Stimulated activated CD8-positive, alpha-beta memory T cell treated with anti-CD3 and anti-CD28 coated beads, Interleukin-4, amount 100 ng/mL, for 48 hours (primary cell): ENCODE measurements at regions not wholly inside any gene's neighbourhood (a gene's known extent, or its start where the extent isn't known, plus 50 kb on each side); places are given as distances from the start of the nearest gene placed in this dataset.

ENCODE experiments used
- DNase-seq: peaks from one replicate; pipeline ENCODE4 v3.0.0-alpha.2; 2020

DNA sequence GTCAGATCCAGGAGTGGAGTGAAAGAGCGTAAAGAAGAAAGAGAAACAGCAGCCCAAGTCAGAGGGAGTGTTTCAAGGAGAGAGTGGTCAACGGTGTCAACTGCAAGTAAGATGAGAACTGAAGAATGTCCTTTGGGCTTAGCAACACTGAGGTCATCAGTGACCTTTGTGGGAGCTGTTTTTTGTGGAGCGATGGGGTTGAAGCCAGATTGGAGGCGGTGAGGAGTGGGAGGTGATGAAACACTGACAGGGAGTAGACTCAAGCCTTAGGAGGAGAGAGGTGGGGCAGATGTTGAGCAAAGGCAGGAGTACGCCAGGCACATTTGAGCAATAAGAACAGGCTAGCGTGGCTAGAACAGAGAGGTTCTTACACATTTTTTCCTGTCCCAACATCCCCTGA lies 103.7 kb upstream of the GNAO1 start:
- DNase-seq, result no peak

DNA sequence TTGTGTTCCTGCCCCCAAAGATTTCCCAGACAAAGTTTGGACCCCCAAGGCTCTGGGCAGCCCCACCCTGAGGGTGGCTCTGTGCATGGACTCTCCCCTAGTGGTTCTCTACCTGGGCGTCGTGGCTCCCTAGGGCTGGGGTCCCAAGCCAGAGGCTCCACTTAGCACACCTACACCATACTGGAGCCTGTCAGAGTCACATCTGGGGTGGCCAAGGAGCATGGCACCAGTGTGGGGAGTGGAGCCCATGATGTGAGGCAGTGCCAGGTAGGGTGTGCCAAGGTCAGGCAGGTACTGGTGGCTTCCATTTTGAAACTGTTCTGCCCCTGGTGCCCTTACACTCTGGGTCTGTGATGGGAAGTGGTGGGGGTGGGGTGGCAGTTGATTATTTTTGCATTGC lies 109.9 kb upstream of the GNAO1 start:
- no peak for DNase-seq

DNA sequence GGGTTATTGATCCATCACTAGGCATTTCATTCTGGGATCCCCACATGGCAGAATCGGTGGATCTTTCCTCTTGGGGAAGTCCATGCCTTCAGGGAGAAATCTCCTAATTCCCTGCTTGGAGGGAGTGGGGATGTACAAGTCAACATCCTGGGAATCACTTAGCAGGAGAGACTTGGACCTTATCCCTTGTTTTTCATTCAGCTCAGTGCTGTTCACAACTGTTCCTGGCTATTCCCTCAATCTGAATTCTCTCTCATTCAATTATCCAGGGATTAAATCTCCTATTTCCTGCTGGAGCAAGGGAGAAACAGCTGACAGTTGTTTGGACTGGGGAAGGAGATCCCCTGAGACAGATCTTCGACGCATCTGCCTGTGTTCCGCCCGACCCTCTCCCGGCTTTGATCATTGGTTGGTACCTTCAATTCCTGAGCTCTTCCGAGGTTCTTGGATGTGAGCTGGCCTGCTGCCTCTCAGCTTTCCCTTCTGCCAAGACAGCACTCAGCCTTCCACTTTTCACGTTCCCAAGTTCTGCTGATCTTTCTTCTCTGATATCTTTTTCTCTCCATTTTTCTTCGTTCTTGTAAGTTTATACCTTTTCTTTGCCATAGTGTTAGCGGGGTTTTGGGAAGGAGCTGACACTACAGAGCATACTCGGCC lies 115.4 kb upstream of the GNAO1 start:
- DNase-seq, result no peak

DNA sequence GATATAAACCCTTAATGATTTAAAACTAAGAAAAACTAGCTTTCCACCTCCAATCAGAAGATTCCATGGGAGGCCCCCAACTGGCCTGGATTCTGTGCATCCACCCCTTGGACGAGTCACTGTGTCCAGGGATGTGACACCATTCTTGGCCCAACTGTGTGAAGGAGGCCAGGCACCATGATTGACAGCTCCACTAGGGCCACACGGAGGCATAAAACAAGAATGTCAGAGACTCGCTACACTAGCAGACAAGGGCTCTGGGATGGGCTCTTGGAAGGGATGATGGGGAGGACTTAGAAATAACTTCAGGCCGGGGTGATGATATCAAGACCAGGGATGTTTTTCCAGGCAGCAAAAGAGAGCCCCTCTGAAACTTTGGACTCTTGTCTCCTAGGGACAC lies 117.8 kb upstream of the GNAO1 start:
- no peak for DNase-seq

DNA sequence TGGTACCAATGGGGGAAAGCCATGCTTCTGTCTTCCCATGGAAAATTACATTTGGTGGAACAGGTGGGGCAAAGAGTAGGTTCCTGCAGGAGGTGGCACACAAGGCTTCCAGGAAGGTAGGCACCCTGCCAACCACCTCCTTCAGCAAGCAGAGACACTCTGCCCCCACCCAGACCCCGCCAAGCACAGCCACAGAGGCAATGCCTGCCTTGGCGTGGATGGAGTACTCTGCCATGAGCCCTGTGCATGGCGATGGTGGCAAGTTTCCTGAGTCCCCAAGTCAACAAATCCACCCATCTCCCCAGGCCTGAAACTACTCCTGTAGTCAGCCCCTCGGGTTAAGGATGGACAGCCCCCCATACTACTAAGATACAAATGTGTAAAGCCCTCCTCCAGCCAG lies 119.2 kb upstream of the GNAO1 start:
- no peak for DNase-seq

DNA sequence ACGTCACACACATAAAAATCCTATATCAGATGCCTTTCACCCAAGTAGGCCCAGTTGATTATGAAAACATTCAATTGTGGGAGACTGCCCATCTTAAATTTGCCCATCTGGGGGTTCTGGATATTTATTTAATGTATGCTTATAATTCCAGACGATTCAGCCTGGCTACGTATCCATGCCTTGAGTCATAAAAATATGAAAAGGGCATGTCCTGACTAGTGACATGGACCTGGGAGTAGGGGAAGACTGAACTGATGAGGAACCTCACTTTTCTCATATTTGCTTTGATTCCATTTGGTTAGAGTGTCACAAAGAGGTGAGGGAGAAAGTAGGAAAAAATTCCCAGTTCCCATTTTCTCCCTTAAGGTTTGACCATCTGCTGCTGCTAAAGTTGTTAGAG lies 122.5 kb upstream of the GNAO1 start:
- no peak for DNase-seq

DNA sequence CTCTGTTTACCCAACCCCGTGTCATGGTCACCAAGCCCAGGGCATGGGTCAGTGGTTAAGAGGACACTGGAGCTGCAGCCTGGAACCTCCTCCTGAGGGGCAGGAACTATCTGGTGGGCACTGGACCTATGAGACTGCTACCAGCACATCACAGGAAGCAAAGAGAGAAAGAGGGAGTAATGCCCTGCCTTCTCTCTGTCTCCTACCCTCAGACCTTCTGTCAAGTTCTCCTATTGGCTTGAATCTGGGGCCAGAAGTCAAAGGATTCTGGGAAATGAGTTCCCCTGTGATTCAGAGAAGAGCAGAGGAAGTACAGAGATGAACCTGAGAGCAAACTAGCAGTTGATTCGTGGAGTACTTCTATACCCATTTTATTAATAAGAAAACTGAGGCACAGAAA lies 123.0 kb upstream of the GNAO1 start:
- DNase-seq, result no peak

DNA sequence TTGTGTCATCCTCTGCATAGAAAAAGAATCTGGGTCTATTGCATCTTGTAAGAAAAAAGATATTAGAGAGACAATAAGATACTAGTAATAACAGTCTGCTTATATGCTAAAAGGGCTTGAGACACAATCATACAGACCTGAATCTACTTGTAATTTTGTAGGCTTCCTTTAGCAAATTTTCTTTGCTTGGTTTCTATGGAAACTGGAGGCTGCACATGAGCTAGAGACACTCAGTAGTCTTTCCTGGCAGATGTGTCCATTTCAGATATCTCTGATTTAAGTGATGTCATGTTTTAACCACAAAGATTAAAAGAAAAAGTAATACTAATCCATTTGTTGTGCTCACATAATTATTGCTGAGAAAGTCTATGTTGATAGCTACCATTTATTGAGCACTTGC lies 123.9 kb upstream of the GNAO1 start:
- no peak for DNase-seq

DNA sequence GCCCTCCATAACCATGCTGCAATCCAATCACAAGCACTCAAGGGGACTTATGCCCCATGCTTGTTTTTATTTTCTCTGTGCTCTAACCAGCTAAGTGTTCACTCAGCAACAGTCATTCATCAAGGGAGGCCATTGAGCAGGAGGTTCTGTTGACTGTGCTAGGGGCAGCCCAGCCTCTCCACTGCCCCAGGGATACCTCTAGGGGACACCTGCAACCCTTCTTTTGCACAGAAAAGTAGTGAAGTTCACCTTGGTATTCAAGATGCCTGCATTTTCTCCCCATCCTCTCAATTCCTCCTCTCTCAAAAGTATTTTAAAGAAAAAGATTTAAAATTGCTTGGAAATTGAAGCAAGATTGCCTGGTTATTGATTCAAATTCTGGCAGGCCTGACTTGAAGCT lies 124.7 kb upstream of the GNAO1 start:
- no peak for DNase-seq

DNA sequence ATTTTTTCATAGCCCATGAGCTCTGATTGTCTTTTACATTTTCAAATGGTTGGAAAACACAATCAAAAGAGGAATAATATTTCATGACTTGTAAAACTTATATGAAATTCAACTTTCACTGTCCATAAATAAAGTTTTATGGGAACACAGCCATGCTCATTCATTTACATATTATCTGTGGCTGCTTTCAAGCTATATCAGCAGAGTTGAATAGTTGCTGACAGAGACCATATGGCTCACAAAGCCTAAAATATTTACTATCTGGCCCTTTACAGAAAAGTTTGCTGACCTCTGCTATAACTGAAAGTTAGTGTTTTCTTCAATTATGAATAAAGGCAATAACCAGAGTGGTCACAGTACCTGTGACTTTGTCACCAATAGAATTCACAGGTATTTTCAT lies 128.2 kb upstream of the GNAO1 start:
- no peak for DNase-seq

DNA sequence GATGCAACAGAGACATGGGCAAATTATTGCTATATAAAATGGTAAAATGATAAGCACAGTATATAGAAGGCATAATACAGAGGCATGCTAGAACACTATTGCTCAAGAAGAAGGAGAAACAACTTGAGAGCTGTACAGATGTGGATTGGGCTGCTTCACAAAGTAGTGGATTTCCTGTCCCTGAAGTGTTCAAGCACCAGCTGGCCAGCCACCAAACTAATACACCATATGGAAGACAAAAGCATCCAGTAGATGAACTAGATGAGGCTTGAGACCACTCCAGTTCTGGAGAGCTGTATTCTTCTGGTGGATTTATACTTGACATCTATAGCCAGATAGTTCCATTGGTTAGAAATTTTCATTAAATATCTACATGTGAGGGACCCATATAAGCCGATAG lies 134.1 kb upstream of the GNAO1 start:
- no peak for DNase-seq

DNA sequence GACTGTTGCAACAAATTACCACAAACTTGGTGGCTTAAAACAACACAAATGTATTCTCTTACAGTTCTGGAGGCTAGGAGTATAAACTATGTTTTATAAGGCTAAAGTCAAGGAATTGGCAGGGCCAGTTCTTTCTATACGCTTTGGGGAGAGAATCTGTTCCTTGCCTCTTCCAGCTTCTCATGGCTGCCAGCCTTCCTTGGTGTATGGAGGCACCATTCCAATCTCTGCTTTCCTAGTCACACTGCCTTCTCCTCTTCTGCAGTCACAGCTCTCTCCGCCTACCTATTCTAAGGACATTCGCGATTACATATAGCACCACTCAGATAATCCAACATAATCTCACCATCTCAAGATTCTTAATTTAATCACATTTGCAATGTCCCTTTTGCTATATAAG lies 140.4 kb upstream of the GNAO1 start:
- no peak for DNase-seq

DNA sequence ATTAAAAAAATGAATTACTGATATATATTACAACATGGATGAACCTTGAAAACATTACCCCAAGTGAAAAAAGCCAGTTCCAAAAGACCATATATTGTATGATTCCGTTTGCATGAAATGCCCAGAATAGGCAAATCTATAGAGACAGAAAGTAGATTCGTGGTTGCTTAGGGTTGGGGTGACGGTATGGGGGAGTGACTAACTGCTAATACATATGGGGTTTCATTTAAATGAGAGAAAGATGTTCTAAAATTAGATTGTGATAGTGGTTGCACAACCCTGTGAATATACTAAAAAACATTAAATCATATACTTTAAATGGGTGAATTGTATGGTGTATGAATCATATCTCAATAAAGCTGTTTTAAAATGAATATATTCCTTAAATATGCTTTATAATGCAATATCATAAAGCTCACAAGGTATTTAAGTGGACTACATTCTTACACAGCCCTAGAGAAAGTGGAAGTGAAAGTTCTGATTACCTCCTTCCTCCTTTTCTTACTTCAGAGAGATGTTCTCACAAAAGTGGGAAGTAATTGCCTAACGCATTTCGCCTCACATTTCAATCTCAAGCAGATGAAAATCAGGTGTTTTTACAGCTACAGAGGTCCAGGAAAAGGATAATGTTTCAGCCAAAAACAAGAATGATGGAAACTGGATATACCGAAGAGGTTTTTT lies 142.7 kb upstream of the GNAO1 start:
- no peak for DNase-seq

DNA sequence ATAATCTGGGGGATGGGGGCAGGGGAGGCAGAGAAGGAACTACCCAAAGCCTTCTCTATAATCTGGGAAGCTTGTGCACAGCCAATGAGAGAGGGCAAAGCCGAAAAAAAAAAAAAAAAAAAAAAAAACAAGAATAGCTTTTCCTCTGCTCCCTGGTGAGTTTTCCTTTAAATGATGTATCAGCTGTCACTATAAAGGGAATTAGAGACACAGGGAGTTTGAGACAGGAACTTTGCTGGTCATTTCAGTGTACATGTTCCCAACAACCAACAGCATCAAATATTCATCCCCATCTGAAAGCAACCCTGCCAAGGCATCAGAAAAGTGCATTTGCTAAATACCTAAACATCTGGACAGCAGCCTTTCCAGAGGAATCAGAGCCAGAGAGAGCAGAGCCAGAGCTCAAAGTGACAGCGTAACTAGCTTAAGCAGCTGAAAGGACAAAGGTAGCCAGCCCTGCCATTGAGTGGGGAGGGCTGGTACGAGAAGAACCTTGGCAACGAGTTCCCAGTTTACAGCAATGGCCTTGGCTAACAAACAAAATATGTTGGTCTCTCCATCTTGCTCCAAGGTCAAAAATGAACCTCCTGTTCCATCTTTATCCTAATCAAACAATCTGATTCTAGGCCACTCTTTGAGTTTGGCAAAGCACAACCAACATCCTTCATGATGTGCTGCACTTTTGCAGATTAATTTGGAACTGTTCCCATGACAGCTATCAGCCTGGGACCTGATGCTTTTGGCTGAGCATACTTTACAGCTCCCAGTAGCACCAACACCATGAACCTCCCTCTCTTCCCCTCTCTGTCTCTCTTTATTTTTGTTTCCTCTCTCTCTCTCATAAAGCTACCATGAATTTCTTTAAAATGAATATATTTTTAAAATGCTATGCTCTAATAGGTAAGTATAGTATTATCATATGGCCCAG lies 143.7 kb upstream of the GNAO1 start:
- no peak for DNase-seq

DNA sequence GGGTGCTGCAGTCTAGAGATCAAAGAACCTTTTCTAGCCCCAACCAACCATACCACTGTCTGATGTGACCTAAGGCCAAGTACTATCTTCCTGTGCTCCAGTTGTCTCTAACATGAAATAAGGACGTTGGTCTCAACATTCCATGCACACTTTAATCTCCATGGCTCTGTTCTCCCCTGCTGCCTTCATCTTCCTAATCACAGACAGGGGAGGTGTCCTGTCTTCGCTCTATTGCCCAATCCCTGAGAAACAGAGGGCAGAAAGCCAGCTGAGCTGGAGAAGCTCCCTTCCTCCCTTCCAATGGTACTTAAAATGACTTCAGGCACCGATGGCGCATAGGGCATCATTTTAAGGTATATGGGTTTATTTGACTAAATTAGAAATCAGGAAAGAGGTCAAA lies 148.9 kb upstream of the GNAO1 start:
- DNase-seq, result no peak

DNA sequence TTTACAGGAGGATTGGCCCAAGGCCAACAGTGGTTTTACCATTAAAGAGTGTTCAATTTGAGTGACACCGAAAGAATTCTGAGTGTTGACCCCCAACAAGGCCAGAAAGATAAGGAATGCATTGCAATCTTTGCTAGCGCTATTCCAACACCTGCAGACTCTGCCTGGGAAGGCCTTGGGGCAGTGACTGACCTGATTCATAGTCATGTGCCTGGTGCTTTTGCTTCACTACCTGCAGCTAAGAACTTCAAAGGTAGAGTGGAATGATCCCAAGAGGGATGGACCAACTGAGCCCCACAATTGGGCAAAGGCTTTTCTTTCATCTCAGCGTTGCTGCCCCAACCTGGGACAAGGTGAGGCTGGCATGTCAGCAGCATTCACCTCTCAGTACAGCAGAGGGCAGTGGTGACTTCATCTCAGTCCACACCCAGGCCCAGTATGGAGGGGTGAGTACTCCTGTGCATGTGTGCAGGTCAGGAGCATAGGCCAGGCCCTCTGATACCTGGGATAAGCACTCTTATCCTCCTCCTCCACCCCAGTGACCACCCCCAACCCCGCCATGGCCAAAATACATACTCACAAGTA lies 149.6 kb upstream of the GNAO1 start:
- DNase-seq, result peak; percentile 33

DNA sequence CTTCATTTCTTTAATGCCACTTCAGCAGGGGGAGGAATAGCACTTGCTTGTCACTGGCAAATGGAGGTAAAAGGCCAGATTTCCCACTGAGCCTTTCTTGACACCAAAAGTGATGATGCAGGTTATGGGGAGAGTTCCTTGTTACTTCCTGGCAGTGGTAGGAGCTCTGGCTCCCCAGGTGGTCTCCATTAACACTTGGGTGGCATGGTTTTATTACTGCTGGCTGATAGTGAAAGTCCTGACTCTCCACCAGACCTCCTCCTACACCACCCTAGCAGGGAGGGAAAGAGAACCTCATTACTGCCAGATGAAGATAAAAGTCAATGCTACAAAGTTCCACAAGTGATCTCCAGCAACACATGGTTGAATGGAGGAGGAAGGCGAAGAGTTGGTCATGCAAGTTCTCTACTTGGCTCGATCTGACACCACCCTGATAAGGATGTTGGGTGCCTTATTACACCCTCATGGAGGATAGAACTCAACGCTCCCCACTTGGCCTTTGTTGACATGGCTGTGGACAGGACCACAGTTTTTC lies 152.7 kb upstream of the GNAO1 start:
- no peak for DNase-seq

DNA sequence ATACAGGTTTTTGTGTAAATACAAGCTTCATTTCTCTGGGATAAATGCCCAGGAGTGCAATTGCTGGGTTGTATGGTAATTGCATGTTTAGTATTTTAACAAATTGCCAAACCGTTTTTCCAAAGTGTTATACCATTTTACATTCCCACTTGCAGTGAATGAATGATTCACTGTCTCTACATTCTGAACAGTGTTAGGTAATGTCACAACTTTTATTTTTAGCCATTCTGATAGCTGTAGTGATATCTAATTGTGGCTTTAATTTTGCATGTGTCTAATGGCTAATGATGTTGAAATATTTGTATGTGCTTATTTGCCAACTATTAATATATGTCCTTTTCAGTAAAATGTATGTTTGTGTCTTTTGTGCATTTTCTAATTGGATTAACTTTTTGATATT lies 156.9 kb upstream of the CES5A start:
- no peak for DNase-seq

DNA sequence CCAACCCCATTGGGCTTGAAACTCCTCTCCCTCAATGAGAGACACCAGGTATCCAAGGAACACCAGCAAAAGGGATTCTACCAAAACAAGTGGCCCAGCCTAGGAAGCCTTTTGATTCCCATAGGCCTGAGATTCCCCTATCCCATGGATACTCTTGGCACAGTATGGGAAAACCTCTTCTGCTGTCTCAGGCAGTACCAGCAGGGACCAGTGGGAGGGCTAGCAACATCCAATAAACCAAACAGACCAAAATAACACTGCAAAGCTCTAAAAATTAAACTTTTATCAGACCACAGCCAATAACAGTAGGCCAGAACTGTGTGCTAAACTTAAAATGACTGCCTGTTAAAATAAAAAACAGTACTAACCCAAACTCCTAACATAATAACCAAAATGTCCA lies 153.9 kb upstream of the CES5A start:
- no peak for DNase-seq

DNA sequence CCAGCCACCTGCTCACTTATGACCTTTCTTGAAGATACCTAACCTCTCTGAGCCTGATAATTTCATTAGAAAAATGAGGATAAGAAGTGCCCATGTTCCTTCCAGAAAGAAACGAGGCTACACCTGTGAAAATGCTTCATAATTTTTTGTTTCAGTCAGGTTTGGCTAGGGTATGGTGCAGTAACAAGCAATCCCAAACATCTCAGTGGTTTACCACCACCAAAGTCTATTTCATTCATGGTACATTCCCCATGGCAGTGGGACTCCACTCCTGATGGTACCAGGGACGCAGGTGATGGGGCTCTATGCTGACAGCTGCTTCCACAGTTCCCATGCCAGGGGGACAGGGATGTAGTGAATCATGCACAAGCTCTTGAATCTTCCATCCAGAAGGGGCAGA lies 147.6 kb upstream of the CES5A start:
- no peak for DNase-seq

DNA sequence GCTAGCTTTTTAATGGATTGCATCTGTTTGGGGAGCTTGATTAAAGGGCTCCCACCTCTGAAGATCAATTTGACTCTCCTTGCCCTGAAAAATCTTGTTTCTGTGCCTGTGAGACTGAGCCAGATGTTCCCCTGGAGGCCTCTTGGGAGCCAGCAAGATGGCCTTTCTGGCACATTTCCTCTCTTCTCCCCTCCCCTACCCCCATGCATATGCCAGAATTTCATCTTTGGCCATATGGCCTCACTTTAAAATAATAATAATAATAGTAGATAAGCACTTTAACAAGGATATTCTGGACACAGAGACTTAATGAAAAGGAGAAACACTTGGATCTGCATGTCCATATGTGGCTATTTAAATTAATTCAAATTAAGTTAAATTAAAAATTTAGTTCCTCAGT lies 144.1 kb upstream of the CES5A start:
- no peak for DNase-seq

DNA sequence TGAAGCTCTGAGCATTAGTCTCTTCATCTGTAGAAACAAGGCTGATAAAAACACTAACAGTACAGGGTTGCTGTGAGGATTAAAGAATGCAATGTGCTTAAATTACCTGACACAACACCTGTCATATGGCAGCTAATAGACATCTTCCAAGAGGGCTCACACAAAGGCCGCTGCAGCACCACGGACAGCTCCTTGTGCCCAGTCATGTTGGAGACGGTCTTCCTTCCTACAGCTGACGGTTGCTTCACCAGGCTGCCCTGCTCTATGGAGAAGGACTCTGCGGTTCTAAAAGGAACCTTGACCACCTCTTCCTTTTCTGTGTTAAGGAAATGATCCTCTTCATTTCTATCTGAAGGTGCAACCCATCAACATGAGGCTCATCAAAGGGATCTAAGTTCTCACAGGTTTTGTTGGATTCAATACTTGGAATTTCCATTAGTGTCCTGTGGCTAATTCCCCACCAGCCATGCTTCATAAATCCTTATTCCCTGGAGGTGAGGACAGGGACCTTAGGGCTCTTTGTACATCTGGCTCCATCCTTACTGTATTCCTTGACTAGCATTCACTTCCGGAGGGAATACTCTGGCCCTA lies 138.9 kb upstream of the CES5A start:
- DNase-seq, result peak; percentile 65

DNA sequence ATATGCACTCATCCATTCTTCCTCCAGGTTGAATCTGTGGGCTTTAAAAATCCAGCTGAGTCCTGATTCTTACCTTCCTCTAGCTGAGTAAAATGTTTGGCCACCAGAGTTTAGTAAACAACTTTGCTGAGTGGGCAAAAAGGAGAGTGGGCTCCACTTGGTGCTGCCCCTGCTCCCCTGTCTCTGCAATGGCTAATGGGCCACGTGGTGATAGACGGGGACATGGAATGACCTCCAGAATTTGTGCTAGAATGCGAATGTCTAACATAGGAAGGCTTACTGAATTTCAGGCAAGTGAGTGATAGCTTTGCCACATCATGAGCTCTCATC lies 137.3 kb upstream of the CES5A start:
- DNase-seq, result no peak
